Dermis microvascular lymphatic vessel endothelial cell (primary cell): ENCODE measurements at regions not wholly inside any gene's neighbourhood (a gene's known extent, or its start where the extent isn't known, plus 50 kb on each side); places are given as distances from the start of the nearest gene placed in this dataset.
"Not testable (repeated sequence)": the region's sequence is repeated elsewhere in the genome, so short reads cannot be mapped to it uniquely, and the experiment has no call there.

Source experiments
- DNase-seq, 2 donors: peaks; one replicate each; pipeline versions ENCODE4 v3.0.0 to v3.0.0-alpha.2; 2010; ENCODE audit warnings: low read depth in 2 of 2

DNA sequence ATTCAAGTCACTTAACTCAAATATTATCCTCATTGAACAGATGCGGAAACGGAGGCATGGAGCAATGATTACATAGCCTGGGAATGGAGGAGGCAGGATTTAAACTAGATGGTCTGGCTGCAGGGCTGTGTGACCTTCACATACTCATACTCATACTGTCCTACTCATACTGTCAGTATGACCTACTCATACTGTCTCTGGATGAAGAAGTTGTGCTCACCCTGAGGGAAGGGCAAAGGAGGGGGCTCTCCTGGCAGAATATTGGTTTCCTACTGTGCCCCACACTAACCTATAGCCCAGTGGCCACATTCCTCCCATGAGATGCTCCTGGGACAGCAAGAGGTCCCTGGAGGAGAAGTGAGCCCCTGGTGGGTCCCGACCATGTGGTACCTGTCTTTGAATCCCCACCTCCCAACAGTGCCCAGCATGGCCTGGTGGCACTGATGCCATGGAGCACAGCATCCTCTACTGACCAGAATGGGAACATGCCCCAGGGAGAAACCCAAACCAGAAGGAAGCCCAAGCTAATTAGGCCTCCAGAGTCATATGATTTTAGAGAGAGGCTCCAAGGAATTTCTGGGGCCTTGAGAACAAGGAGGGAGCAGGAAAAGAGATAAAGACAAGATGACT lies 197.3 kb upstream of the SDK2 start:
- no peak for DNase-seq

DNA sequence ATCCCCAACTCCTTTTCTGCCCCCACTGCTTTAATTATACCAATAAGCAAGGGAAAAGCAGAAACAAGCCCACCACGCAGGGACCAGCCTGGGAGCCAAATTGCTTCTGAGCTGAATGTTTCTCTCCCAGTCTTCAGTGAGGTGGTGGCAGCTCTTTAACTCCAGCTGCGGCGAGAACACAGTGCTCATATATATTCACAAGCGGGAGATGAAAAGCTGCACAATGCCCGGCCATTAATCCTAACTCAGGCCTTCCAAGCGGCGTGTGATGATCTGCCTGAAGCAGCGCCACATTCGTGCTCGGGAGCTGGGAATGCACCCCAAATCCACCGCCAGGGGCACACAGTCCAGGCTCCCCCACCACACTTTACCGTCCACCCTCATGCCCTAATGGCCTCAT lies 203.7 kb upstream of the SDK2 start:
- DNase-seq = no peak

DNA sequence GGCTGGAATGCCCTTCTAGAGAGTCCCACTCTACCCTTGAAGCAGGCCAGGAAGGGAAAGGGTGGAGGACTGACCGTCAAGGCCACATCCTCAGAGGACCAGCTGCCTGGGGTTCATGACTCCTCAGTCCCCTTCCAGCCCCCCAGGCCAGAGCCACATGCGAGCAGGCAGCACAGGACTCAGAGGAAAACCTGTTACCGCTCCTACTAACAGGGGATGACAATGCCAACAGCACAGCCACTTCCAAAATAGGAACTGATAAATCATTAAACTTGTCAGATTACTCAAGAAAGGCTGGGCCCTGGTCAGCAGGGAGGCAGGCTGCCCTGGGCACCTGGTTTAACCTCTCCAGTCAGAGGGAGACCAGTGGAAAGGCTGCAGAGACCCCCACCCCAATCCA lies 206.2 kb upstream of the SDK2 start:
- DNase-seq = no peak

DNA sequence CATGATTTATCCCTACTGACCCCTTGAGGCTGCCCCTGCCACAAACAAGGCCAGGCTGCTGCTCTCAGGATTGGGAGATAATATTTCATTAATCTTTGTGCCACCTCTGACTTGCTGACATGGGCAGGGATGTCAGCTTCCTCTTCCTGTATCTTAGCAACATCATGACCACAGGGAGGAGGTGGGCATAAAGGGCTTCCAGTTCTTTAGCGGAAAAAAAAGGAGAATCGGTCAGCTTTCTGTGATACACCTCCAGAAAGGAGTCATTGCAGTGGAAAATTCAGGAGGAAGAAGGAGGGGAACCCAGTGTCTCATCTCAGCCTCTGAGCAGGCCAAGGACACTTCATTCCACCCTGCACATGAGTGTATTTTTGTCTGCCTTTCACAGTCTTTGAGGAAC lies 206.8 kb upstream of the SDK2 start:
- no peak for DNase-seq

DNA sequence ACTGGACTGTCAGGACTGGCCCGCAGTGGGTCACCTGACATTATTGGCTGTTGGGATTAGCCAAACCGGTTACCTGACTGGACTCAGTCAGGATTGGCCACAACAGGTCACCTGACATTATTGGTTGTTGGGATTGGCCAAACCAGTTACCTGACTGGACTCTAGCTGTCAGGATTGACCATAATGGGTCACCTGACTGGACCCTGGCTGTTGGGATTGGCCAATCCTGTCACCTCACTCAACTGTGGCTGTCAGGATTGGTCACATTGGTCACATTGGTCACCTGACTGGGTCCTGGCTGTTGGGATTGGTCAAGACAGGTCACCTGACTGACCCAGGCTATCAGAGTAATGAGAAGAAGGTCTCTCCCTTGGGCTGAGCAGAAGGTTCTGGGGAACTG lies 207.7 kb upstream of the SDK2 start:
- DNase-seq = no peak

DNA sequence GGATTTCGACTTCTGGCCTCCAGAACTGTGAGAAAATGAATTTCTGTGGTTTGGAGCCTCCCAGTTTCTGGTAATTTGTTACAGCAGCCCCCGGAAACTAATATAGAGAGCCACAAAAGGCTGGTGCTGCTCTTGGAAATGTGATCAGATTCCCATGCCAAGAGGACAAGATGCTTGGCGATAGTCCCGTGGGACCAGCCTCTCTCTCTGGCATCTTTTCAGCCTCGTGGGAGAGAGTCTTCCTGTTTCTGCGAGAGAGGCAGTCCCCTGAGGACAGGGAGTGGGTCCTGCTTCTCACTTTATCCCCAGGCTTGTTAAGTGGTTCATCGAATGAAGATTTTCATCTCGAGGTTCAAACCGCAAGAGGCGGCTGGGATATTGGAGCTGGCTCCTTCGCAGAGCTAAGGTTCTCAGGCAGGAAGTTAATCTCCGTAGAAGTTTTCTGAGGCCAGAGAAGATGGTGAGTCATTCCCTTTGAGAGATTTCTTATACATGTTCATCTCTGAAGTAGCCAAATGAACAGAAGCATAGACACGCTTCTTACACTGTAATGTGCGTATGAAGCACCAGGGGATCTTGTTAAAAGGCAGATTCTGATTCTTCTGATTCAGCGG lies 211.6 kb upstream of the SDK2 start:
- no peak for DNase-seq

DNA sequence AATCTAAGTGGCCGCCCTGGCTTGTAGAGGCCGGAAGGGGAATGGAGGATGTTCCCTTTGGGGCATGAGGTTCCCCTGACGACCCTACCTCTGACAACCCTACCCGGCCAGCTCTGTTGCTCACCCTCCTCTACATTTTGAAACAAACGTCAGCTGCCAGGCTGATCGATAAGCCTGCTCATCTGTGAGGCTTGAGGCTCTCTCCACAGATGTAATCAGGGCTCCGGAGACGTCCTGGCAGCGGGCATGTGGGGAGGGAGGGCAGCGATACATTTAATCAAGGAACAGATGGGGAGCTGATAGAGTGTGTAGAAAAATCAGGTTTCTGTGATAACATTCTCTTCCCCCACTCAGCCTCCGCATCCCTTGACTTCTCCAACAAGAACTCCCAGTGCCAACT lies 212.3 kb upstream of the SDK2 start:
- no peak for DNase-seq

DNA sequence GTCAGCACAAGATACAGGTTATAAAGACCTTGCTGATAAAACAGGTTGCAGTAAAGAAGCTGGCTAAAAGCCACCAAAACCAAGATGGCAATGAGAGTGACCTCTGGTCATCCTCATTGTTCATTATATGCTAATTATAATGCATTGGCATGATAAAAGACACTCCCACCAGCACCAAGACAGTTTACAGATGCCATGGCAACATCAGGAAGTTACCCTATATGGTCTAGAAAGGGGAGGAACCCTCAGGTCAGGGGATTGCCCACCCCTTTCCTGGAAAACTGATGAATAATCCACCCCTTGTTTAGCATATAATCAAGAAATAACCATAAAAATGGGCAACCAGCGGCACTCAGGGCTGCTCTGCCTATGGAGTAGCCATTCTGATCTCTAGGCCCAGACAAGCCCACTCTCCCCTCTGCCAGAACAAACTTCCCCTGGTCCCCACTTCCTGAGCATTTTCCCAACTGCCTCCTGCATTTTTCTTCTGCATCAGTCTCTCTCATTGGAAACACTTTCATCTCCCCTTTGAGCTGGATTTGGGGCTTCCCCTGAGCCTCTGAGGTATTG lies 215.3 kb upstream of the SDK2 start:
- not testable (repeated sequence) for DNase-seq

DNA sequence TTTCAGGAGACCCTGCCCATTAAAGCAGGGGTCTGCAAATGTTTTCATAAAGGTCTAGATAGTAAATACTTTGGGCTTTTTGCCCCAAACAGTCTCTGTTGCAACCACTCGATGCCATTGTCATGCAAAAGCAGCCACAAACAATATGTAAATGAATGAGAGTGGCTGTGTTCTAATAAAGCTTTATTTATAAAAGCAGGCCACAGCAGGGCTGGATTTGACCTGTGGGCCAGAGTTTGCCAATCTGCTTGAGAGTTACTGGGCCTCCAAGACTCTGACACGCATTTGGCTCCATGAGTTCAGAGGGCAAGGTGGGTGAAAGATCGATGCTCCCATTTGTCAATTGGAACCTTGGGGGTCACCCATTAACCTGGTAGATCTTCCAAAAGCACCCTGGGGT lies 217.3 kb upstream of the SDK2 start:
- DNase-seq = no peak

DNA sequence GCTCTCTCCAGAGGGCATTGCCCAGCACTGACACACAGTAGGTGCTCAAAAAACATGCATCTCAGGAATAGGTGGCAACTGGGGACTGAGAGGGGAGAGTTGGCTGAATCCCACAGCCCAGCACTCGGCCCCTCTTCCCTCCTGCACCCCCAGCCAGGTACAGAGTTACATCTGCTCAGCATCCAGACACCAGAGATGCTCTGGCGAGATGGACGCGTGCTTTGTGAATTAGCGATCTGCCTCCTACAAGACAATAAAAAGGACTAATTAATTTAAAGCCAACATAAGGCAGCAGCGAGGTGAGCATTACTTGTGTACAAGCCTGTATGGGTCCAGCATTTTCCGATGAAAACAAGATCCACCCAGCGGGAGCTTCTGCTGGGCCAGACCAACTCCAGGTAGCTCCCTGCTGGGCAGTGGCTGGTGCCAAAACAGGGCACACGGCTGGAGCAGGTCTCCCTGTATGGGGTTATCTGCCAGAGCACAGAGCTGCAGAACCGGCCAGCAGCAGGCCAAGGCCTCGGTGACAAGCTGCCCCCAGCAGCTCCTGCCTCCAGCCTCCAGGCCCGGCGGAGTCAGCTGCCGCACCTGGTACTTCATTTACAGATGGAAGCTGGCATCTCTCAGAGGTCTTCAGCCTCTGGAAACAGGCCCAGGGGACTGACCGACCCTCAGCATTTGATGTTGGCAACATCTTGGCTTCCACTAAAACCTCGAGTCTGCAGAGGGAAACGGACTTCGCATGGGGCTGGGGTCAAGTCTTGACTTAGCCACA lies 219.7 kb upstream of the SDK2 start:
- DNase-seq = no peak

DNA sequence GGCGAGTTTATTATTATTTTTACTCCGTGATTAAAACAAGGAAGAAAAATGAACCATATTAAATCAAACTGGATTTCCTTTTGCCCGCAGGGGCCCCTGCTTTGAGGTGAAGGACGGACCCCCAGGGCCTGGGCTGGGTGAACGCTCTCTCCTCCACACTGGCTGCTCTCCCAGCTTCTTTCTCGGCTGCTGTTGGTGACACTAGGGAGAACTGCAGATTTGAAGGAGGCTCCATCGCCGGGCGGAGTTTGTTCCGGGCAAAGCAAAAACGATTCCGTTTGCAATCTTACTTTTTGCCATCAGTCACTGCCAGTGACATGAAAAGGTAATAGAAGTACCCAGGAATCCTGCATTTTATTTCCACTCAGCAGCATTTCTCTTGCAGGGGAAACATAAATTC lies 221.6 kb upstream of the SDK2 start:
- no peak for DNase-seq

DNA sequence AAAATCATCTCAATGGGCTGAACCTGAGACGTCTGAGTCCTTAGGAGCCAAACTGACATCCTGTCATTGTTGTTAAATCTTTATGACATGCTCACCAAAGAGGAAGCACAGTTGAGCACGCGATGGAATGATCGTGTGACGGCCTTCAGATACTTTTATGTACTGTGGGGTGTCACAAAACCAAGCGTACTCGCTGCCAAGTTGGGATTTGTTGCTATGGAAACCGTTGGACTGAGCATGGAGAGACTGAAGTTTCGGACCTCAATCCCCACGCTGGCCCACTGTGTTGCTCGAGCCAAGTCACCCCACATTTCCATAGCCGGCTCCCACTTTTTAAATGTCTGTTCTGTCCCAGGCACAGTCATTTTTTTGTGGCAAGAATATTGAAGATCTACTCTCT lies 222.8 kb upstream of the SDK2 start:
- DNase-seq = no peak

DNA sequence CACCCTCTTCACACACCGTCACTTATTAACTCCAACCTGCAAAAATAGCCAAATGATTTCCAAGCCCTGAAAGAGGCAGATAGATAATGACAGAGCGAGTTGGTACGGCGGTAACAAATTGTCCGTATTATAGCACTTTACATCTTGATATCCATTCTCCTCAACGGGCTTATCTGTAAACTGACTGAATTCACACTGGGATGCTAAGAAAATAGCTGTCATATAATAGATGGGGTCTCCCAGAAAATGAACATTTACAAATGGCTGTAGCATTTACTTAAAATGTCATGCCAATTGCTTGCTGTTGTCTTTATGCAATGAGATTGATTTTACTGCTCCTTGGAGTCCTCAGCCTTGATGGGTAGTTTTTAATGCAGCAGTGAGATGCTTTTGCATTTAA lies 225.8 kb upstream of the SDK2 start:
- DNase-seq = no peak

DNA sequence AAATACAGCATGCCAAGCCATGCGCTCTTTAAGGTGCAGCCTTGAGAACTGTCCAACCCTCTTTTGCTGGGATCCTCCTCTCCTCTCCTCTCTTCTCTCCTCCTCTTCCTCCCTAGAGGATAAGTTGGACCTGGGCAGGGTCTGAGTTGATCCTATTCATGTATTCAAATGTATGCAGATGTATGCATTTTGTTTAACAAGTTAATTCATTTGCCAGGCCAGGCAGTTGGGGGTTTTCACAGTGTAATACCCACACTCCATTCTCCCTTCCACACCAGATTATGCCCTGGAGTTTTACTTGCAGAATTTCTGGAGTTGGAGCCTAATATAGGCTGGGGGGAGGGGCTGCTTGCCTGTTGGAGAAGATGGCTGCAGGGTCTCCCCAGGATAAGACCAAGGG lies 226.2 kb upstream of the SDK2 start:
- no peak for DNase-seq

DNA sequence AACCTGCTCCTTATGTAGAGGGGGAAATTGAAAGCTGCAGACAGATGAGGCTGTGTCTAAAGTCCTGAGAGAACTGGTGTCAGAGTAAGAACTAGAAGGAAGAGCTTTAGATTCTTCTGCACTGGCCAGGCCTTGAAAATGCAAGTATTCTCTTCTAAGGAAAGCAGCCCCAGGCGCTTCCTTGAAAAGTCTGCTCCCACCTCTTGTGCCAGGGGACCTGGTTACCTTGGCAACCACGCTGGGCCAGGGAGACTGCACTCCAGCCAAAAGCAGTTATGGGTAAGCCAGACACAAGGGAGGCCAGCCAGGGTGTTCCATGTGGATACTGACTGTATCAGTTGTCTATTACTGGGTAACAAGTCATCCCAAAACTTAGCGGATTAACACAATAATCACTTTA lies 228.6 kb upstream of the SDK2 start:
- no peak for DNase-seq

DNA sequence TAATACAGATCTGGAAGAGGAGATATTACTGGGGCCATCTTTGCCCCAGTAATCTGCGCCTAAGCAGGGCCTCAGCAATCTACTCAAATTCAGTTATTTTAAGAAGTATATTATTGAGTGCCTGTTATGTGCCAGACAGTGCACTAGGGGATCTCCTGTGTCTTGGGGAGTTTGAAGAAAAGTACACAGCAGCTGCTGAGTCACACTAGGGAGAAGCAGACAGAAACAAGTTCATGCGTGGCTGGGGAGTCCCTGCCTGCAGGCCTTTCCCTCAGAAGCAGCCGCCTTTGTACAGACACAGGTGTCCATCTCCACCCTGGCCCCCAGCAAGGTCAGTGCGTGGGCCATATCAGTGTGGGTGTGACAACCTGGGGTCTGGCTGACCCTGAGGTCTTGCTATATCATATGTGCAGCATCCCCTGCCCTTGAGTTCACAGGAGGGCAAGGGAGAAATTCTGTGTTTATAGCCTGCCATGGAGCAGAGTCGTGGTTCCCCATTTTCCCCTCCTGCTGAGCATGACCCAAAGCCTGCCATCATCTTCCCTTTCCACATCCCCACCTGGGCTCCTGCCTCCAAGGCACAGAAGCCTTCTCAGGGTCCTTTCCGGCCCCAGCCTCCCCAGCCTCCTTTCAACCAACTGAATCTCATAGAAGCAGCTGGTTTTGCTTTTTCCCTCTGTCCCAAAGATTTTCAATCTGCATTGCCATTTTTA lies 229.9 kb upstream of the SDK2 start:
- no peak for DNase-seq

DNA sequence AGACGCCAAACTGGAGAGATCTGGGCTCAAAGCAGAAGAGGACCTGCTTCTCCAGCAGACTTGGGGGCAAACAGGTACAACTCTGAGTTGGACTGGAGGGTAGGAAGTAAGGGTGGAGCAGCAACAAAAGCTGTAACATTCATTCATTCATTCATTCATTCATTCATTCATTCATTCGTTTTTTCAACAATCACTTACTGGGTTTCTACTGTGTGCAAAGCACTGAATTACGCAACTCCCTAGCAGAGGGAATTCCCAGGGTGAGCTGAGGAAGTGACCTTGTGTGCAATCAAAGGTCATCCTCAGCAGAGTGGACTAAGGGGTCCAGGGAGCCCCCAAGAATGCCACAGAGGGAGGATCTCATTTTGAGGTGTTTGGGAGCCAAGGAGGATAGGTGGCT lies 231.1 kb upstream of the SDK2 start:
- DNase-seq = no peak

DNA sequence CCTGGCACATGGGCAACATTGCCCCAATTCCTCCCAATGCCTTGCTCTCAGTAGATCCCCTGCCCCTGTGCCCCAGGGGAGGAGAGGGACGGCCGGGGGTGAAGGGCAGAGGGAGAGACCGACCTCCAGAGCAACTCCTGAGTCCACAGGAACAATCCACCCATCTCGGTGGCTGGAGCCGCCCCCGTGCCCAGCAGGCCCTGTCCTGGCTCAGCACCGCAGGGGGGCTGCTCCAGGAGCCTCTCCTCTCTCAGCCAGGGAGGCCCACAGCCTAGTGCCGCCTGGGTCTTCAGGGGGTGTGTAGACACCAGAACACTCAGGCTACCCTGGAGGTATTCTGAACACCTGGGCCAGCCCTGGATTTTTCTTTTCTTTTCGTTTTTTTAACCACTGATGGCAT lies 233.7 kb upstream of the SDK2 start:
- DNase-seq = no peak

DNA sequence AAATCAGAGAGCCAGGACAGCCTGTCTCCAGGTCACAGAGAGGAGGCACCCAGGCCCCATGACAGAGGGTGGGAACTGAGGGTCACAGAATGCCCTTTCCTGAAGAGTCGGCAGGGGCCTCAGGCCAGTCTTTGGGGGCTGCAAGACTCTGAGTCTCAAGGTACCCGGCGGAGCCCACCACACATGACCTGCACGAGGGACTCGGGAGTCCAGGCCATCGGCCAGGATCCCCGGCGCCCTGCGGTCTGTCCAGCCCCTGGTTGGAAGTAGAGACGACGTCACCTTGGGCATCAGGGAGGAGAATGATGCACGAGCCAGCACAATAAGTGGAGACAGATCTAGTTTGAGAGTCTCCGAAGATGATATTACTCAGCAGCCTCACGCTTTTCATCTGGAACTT lies 234.7 kb upstream of the SDK2 start:
- no peak for DNase-seq

DNA sequence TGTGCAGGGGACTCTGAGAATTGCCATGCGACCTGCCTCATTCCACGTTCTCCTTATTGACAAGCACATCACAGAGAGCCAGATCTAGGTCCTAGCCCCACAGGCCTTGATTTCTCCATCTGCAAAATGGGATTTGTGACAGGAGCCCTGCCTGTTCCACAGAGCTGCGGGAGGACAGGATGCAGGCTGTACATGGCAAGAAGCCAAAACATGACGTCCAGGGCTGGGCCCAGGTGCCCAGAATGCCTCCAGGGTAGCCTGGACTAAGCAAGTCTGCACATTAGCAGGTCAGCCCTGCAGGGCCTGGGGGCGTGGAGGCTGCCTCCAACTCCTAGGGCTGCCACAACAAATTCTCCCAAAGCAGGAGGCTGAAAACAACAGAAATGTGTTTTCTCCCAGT lies 235.7 kb upstream of the SDK2 start:
- DNase-seq = no peak

DNA sequence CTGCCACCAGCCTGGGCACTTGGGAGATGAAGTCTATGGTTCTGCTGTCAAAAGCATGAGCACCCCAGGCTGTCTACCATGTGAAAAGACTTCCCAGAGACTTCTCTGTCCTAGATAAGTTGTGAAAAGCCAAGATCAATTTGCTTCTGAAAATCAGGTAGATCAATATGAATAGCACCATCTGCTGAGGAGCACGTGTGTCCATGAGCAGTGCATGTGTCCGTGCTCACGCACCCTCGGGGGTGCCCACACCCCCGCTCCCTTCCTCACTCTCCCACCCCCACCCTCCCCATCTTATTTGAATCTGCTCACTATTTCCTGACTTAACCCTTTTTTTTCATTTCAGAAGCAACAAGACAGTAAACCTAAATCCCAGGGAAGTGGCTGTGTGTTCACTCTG lies 238.3 kb upstream of the SDK2 start:
- DNase-seq = no peak

DNA sequence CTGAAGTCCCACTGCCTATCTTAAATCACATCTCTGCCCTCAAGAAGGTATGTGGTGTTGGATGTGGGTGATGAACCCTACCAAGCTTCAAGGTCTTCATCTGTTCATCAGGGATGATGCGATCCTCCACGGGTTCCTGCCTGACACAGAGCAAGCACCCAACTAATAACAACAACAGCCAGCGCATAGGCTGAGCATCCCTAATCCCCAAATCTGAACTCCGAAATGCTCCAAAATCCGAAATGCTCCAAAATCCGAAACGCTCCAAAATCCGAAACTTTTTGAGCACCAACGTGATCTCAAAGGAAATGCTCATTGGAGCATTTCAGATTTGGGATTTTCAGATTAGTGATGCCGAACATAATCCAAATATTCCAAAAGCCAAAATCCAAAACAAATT lies 238.9 kb upstream of the SDK2 start:
- DNase-seq = no peak
